ENCODE measurements at regions not wholly inside any gene's neighbourhood (a gene's known extent, or its start where the extent isn't known, plus 50 kb on each side); places are given as distances from the start of the nearest gene placed in this dataset.

DNA sequence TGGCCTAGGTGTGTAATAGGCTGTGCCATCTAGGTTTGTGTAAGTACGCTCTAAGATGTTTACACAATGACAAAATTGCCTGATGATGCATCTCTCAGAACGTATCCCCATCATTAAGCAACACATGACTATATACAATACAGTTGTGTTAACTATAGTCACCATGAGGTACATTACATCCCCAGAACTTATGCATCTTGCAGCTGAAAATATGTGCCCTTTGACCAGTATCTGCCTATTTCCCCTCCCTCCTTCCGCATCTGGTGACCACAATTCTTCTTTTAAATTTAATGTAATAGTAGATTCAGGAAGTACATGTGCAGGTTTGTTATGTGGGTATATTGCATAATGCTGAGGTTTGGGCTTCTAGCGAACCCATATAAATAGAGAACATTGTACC is 239.8 kb upstream of the IL1RAPL1 start:
- DNase-seq (ENCODE audit: low read depth): no peak
- no peak overlapping the region for H3K4me3 ChIP-seq (ENCODE audit: low read depth, low read length)
- TF ChIP-seq, protein P1, sequence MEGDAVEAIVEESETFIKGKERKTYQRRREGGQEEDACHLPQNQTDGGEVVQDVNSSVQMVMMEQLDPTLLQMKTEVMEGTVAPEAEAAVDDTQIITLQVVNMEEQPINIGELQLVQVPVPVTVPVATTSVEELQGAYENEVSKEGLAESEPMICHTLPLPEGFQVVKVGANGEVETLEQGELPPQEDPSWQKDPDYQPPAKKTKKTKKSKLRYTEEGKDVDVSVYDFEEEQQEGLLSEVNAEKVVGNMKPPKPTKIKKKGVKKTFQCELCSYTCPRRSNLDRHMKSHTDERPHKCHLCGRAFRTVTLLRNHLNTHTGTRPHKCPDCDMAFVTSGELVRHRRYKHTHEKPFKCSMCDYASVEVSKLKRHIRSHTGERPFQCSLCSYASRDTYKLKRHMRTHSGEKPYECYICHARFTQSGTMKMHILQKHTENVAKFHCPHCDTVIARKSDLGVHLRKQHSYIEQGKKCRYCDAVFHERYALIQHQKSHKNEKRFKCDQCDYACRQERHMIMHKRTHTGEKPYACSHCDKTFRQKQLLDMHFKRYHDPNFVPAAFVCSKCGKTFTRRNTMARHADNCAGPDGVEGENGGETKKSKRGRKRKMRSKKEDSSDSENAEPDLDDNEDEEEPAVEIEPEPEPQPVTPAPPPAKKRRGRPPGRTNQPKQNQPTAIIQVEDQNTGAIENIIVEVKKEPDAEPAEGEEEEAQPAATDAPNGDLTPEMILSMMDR (IDR thresholded peaks at IDR 0.05; ENCODE audit: low read depth, low read length, missing control alignments): no peak

DNA sequence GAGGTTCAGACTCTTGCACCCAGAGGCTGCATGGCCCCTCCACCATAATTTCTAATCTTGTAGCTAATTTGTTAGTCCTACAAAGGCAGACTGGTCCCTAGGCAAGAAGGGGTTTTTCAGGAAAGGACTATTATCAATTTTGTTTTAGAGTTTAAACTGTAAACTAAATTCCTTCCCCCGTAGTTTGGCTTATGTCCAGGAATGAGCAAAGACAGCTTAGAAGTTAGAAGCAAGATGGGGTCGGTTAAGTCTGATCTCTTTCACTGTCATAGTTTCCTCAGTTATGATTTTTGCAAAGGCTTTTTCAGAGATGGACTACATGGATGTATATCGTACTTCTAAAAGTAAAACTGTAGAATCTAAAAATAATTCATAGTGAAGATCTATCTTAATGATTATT is 258.1 kb upstream of the IL1RAPL1 start:
- TF ChIP-seq, protein P1 (IDR thresholded peaks at IDR 0.05; ENCODE audit: low read depth, low read length, missing control alignments): no peak
- DNase-seq (ENCODE audit: low read depth): no peak
- H3K4me3 ChIP-seq (ENCODE audit: low read depth, low read length): no peak overlapping the region

DNA sequence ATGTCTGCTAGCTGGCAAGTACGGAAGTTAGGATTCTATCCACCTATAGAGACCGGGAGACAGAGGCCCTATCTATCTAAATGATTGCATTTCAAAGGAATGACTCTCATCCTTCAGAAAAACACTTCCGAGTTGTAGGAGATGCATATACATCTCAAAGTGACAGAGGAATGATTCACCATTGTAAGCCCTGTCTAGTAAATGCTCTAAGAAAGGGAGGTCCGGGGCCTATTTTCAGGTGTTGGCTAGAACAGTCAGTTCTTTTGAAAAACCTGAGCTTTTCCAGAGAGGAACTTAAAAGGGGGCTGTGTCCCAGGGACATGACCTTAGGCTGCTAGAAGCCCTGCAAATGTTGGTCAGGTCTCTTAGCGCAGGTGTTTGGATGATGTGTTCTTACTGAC is 262.9 kb upstream of the IL1RAPL1 start:
- TF ChIP-seq, protein P1 (IDR thresholded peaks at IDR 0.05; ENCODE audit: low read depth, low read length, missing control alignments): no peak
- no peak for DNase-seq (ENCODE audit: low read depth)
- no peak overlapping the region for H3K4me3 ChIP-seq (ENCODE audit: low read depth, low read length)

DNA sequence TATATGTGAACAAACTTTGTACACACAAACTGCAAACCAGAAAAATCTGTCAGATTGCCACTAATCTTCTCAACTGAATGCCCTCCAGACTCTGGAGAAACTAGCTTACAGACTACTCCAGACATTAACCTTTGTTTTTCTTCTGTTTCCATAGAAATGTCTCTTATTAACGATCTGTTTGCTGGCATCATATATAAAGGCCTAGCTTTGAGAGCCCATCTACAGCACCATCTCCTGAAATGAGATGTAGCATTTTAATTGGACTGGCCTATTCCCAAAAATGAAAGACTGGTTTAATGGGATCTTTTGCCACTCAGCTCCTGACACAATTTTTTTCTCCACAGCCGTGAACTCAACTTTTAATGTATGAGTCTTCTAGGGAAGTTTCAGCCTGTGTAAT is 266.0 kb upstream of the IL1RAPL1 start:
- TF ChIP-seq, protein P1 (IDR thresholded peaks at IDR 0.05; ENCODE audit: low read depth, low read length, missing control alignments): no peak
- no peak overlapping the region for H3K4me3 ChIP-seq (ENCODE audit: low read depth, low read length)
- no peak for DNase-seq (ENCODE audit: low read depth)

DNA sequence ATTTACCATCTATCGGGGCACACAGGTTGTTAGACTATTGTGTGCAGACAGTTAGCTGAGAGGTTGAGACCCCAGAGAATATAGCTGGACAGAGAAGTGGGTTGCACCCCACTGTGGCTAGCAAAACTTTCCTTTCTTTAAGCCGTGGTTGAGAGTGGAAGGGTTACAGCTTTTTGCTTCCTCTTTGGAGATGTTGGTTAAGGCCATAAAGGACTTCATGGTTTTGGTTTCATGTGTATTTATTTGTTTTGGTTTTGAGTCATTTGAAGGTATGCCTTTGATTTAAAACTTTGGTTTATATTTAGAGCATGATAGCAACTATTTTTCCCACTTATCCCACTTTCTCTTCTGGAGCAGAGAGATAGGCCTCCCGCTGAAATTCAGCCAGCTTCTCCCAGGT is 274.3 kb upstream of the IL1RAPL1 start:
- no peak overlapping the region for H3K4me3 ChIP-seq (ENCODE audit: low read depth, low read length)
- DNase-seq (ENCODE audit: low read depth): no peak
- TF ChIP-seq, protein P1 (IDR thresholded peaks at IDR 0.05; ENCODE audit: low read depth, low read length, missing control alignments): no peak

DNA sequence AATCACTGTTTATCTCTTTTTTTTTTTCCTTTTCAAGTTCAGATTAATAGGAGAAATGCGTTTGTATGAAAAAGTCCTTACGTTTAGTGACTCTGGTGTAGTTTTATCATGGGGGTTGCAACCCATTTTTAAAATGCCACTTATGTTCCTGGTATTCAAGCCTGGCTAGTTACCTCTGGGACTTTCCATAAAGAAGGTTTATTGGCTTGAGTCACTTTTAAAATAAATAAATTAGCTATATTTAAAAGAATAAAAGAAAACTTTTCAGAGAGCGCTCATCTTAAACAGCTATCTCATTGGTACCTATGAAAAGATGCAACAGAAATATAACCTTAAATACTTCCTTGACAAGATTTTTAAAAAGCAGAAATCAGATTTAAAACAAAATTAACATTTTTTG is 275.0 kb upstream of the IL1RAPL1 start:
- DNase-seq (ENCODE audit: low read depth): no peak
- H3K4me3 ChIP-seq (ENCODE audit: low read depth, low read length): no peak overlapping the region
- TF ChIP-seq, protein P1 (IDR thresholded peaks at IDR 0.05; ENCODE audit: low read depth, low read length, missing control alignments): no peak

DNA sequence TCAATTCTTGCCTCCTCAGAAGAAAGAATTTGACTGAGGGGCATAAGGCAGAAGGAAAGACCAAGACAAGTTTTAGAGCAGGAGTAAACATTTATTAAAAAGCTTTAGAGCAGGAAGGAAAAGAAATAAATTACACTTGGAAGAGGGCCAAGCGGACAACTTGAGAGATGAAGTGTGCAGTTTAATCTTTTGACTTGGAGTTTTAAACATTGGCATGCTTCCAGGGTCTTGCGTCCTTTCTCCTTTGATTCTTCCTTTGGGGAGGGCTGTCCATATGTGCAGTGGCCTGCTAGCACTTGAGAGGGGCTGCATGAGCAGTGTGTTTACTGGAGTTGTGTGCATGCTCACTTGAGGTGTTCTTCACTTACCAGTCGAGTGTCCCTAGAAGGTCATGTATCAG is 275.8 kb upstream of the IL1RAPL1 start:
- no peak for DNase-seq (ENCODE audit: low read depth)
- TF ChIP-seq, protein P1 (IDR thresholded peaks at IDR 0.05; ENCODE audit: low read depth, low read length, missing control alignments): no peak
- no peak overlapping the region for H3K4me3 ChIP-seq (ENCODE audit: low read depth, low read length)

Measured in GM12864 (cell line).